ENCODE measurements at regions not wholly inside any gene's neighbourhood (a gene's known extent, or its start where the extent isn't known, plus 50 kb on each side); places are given as distances from the start of the nearest gene placed in this dataset.

- Histone ChIP-seq H3K4me1 (ENCODE audit: control insufficient read depth in 2 of 2, insufficient read depth in 2 of 2, low read length in 2 of 2) (no peaks in the 10 kb centered on the region), H3K9ac (ENCODE audit: low read length) (no peak overlapping the region), H3K36me3 (replicated peaks in 1 of 2; ENCODE audit: control extremely low read depth in 1 of 2, control insufficient read depth in 1 of 2, extremely low read depth in 1 of 2, insufficient read depth in 2 of 2, low read length in 1 of 2) (no peaks in the 10 kb centered on the region), H4K20me1 (ENCODE audit: control insufficient read depth, insufficient read depth, low read length, poor library complexity, severe bottlenecking) (no peaks in the 10 kb centered on the region), H2AFZ (ENCODE audit: insufficient read depth, low read depth, low read length, poor library complexity, severe bottlenecking) (no peak overlapping the region), H3K9me3 (ENCODE audit: control extremely low read depth in 1 of 3, control insufficient read depth in 2 of 3, insufficient read depth in 1 of 3, low read length in 2 of 3) (peaks cover 0 to 4% (median 0%) of the 10 kb centered on the region in 3 donors), H3K27ac (ENCODE audit: low read length in 2 of 2) (no peak overlapping the region), H3K27me3 (replicated peaks in 1 of 4; ENCODE audit: control extremely low read depth in 1 of 4, control insufficient read depth in 3 of 4, insufficient read depth in 4 of 4, low read length in 3 of 4) (no peaks in the 10 kb centered on the region), H3K79me2 (ENCODE audit: control insufficient read depth, insufficient read depth, low read length) (no peaks in the 10 kb centered on the region), H3K4me3 (ENCODE audit: control extremely low read depth in 1 of 5, extremely low read depth in 1 of 5, insufficient read depth in 1 of 5, low read depth in 2 of 5, low read length in 4 of 5) (no peak overlapping the region), H3K4me2 (replicated peaks; ENCODE audit: low read depth, low read length, poor library complexity, severe bottlenecking) (no peak overlapping the region)
- Mint-ChIP-seq H3K4me3 (no peak overlapping the region), H3K4me1 (no peaks in the 10 kb centered on the region), H3K9me3 (ENCODE audit: insufficient read depth) (no peaks in the 10 kb centered on the region), H3K27me3 (no peaks in the 10 kb centered on the region), H3K27ac (no peak overlapping the region)
- intact Hi-C loops (cut with micrococcal nuclease) = no loop called here
- WGBS (ENCODE audit: insufficient coverage) = no CpG with 5 or more reads among the region's 2 CpGs
- ATAC-seq (ENCODE audit: low read depth) (no peak), DNase-seq (no peak)
- TF ChIP-seq EZH2 (IDR thresholded peaks at IDR 0.05; ENCODE audit: borderline replicate concordance, insufficient read depth, low read depth, low read length, poor library complexity, severe bottlenecking) = no peak
- TF ChIP-seq CTCF (IDR thresholded peaks at IDR 0.05) = no peak
- POLR2A ChIA-PET = no interaction called here
- CTCF ChIA-PET = no interaction called here
Observed at GRCh38 chr4:125517831-125518230, 203.1 kb downstream of the FAT4 start.

GRCh38 chr4:125518281-125518680 lies 203.5 kb downstream of the FAT4 start:
- Histone ChIP-seq H3K4me1 (ENCODE audit: control insufficient read depth in 2 of 2, insufficient read depth in 2 of 2, low read length in 2 of 2) (no peaks in the 10 kb centered on the region), H3K27me3 (replicated peaks in 1 of 4; ENCODE audit: control extremely low read depth in 1 of 4, control insufficient read depth in 3 of 4, insufficient read depth in 4 of 4, low read length in 3 of 4) (no peaks in the 10 kb centered on the region), H3K9ac (ENCODE audit: low read length) (no peak overlapping the region), H4K20me1 (ENCODE audit: control insufficient read depth, insufficient read depth, low read length, poor library complexity, severe bottlenecking) (no peaks in the 10 kb centered on the region), H3K4me2 (replicated peaks; ENCODE audit: low read depth, low read length, poor library complexity, severe bottlenecking) (no peak overlapping the region), H3K79me2 (ENCODE audit: control insufficient read depth, insufficient read depth, low read length) (no peaks in the 10 kb centered on the region), H3K4me3 (ENCODE audit: control extremely low read depth in 1 of 5, extremely low read depth in 1 of 5, insufficient read depth in 1 of 5, low read depth in 2 of 5, low read length in 4 of 5) (no peak overlapping the region), H2AFZ (ENCODE audit: insufficient read depth, low read depth, low read length, poor library complexity, severe bottlenecking) (no peak overlapping the region), H3K36me3 (replicated peaks in 1 of 2; ENCODE audit: control extremely low read depth in 1 of 2, control insufficient read depth in 1 of 2, extremely low read depth in 1 of 2, insufficient read depth in 2 of 2, low read length in 1 of 2) (no peaks in the 10 kb centered on the region), H3K9me3 (ENCODE audit: control extremely low read depth in 1 of 3, control insufficient read depth in 2 of 3, insufficient read depth in 1 of 3, low read length in 2 of 3) (peaks cover 0 to 8% (median 0%) of the 10 kb centered on the region in 3 donors), H3K27ac (ENCODE audit: low read length in 2 of 2) (no peak overlapping the region)
- Mint-ChIP-seq H3K9me3 (ENCODE audit: insufficient read depth) (no peaks in the 10 kb centered on the region), H3K4me1 (no peaks in the 10 kb centered on the region), H3K27me3 (no peaks in the 10 kb centered on the region), H3K4me3 (no peak overlapping the region), H3K27ac (no peak overlapping the region)
- intact Hi-C loops (cut with micrococcal nuclease) = no loop called here
- no CpG with 5 or more reads among the region's 1 CpG for WGBS (ENCODE audit: insufficient coverage)
- ATAC-seq (ENCODE audit: low read depth) (no peak), DNase-seq (no peak)
- ChIA-PET CTCF (no interaction called here), POLR2A (no interaction called here)
- TF ChIP-seq CTCF (IDR thresholded peaks at IDR 0.05) (no peak), EZH2 (IDR thresholded peaks at IDR 0.05; ENCODE audit: borderline replicate concordance, insufficient read depth, low read depth, low read length, poor library complexity, severe bottlenecking) (no peak)

Data from B cell (primary cell).